ENCODE measurements at regions not wholly inside any gene's neighbourhood (a gene's known extent, or its start where the extent isn't known, plus 50 kb on each side); places are given as distances from the start of the nearest gene placed in this dataset.

DNA sequence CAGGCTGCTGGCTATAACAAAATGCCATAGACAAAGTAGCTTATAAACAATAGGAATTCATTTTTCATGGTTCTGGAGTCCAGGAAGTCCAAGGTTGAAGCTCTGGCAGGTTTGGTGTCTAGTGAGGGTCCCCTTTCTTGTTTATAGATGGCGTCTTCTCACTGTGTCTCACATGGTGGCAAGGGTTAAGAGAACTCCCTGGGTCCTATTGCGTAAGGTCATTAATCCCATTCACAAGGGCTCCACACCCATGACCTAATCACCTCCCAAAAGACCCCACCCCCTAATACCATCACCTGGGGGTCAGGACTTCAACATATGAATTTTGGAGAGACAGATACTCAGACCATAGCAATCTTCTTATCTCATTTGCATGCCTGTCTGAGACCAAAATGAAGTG lies 108.9 kb upstream of the USP25 start:
- no peak for DNase-seq (ENCODE audit: low read depth, low spot score)
- Histone ChIP-seq H3K27me3 (ENCODE audit: control insufficient read depth, insufficient read depth, low read length) (no peaks in the 10 kb centered on the region), H3K4me3 (ENCODE audit: low read depth, low read length) (no peak overlapping the region), H3K9me3 (ENCODE audit: control insufficient read depth, insufficient read depth, low read length) (no peaks in the 10 kb centered on the region), H3K27ac (ENCODE audit: low read depth, low read length) (no peak overlapping the region)
- POLR2A ChIA-PET, result no interaction called here
- CTCF ChIA-PET, result no interaction called here
- TF ChIP-seq, protein P1, sequence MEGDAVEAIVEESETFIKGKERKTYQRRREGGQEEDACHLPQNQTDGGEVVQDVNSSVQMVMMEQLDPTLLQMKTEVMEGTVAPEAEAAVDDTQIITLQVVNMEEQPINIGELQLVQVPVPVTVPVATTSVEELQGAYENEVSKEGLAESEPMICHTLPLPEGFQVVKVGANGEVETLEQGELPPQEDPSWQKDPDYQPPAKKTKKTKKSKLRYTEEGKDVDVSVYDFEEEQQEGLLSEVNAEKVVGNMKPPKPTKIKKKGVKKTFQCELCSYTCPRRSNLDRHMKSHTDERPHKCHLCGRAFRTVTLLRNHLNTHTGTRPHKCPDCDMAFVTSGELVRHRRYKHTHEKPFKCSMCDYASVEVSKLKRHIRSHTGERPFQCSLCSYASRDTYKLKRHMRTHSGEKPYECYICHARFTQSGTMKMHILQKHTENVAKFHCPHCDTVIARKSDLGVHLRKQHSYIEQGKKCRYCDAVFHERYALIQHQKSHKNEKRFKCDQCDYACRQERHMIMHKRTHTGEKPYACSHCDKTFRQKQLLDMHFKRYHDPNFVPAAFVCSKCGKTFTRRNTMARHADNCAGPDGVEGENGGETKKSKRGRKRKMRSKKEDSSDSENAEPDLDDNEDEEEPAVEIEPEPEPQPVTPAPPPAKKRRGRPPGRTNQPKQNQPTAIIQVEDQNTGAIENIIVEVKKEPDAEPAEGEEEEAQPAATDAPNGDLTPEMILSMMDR (IDR thresholded peaks at IDR 0.05; ENCODE audit: low read depth, low read length), result no peak

DNA sequence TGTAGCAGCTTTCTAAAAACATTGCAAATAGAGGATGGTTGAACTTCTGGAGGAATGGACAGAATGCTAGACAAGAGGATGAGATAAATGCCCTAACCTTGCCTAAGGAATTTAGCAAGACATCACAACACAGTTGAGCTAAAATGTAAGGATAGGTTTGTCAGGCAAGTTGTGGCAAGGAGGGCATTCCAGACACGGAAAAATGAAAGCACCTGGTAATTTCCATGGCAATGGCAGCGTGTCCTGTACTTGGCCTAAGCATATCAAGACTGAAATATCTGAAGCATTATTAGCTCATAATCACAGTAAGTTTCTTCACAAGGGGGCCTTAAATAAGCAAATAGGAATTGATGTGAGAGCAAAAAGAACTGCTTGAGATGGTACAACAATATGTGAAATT lies 105.1 kb upstream of the USP25 start:
- CTCF ChIA-PET, result interaction anchor here (1.0 kb wide), 1 partner anchor 32 kb away, joined by 3 read pairs; no protein-coding TSS in a partner anchor
- H3K9me3 ChIP-seq (ENCODE audit: control insufficient read depth, insufficient read depth, low read length), result no peaks in the 10 kb centered on the region
- no peak overlapping the region for H3K4me3 ChIP-seq (ENCODE audit: low read depth, low read length)
- H3K27me3 ChIP-seq (ENCODE audit: control insufficient read depth, insufficient read depth, low read length), result no peaks in the 10 kb centered on the region
- TF ChIP-seq, protein P1 (IDR thresholded peaks at IDR 0.05; ENCODE audit: low read depth, low read length), result no peak
- no peak overlapping the region for H3K27ac ChIP-seq (ENCODE audit: low read depth, low read length)
- POLR2A ChIA-PET, result no interaction called here
- no peak for DNase-seq (ENCODE audit: low read depth, low spot score)

DNA sequence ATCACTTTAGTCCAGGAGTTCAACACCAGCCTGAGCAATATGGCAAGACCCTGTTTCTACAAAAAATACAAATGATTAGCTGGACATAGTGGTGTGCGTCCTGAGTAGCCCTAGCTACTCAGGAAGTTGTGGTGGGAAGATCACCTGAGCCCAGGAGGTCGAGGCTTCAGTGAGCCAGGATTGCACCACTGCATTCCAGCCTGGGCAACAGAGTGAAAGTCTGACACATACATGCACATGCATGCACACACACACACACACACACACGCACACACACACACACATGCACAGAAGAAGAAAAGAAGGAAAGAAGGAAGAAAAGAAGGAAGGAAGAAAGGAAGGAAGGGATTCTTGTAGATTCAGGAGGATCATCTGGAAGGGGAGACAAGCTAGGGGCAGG lies 104.4 kb upstream of the USP25 start:
- no peaks in the 10 kb centered on the region for H3K27me3 ChIP-seq (ENCODE audit: control insufficient read depth, insufficient read depth, low read length)
- no peak overlapping the region for H3K27ac ChIP-seq (ENCODE audit: low read depth, low read length)
- CTCF ChIA-PET, result interaction anchor here (1.0 kb wide), 1 partner anchor 32 kb away, joined by 3 read pairs; no protein-coding TSS in a partner anchor
- H3K9me3 ChIP-seq (ENCODE audit: control insufficient read depth, insufficient read depth, low read length), result no peaks in the 10 kb centered on the region
- TF ChIP-seq, protein P1 (IDR thresholded peaks at IDR 0.05; ENCODE audit: low read depth, low read length), result no peak
- POLR2A ChIA-PET, result no interaction called here
- no peak overlapping the region for H3K4me3 ChIP-seq (ENCODE audit: low read depth, low read length)
- DNase-seq (ENCODE audit: low read depth, low spot score), result no peak

DNA sequence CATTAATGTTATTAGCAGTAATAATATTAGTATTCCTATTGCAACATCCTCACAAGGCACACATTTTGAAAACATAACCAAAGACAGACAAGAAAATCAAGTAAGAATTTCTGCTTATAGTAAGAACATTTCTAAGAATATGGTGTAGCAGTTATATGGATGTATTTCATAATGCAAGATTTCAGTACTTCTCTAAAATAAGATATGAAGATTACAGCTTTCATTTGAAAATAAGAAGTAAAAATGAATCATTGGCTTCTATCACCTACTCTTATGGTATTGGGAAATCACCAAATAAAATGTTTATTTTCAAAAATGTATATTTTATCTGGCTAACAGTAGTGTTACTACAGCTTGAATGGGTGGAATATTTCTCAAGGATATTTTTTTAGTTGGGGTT lies 103.8 kb upstream of the USP25 start:
- DNase-seq (ENCODE audit: low read depth, low spot score), result no peak
- H3K4me3 ChIP-seq (ENCODE audit: low read depth, low read length), result no peak overlapping the region
- ChIA-PET CTCF (no interaction called here), POLR2A (no interaction called here)
- H3K9me3 ChIP-seq (ENCODE audit: control insufficient read depth, insufficient read depth, low read length), result no peaks in the 10 kb centered on the region
- H3K27ac ChIP-seq (ENCODE audit: low read depth, low read length), result no peak overlapping the region
- TF ChIP-seq, protein P1 (IDR thresholded peaks at IDR 0.05; ENCODE audit: low read depth, low read length), result no peak
- H3K27me3 ChIP-seq (ENCODE audit: control insufficient read depth, insufficient read depth, low read length), result no peaks in the 10 kb centered on the region

DNA sequence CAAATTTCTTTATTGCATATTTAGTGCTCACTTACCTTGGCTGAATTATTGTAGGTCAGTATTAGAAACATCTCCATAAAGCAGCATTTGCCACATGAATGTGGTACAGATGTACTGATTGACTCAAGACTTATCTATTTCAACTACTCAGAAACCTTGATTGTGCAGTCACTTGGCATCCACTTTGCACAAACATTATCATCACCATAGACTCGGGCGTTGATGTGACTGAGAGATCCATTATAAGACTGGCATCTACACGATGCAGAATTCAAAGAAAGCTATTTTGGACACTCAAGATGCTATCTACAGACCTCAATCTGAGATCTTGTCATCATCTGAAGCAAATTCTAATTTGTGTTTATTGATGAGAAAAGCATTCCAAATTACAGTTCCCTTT lies 102.8 kb upstream of the USP25 start:
- Histone ChIP-seq H3K27ac (ENCODE audit: low read depth, low read length) (no peak overlapping the region), H3K9me3 (ENCODE audit: control insufficient read depth, insufficient read depth, low read length) (no peaks in the 10 kb centered on the region), H3K4me3 (ENCODE audit: low read depth, low read length) (no peak overlapping the region), H3K27me3 (ENCODE audit: control insufficient read depth, insufficient read depth, low read length) (no peaks in the 10 kb centered on the region)
- TF ChIP-seq, protein P1 (IDR thresholded peaks at IDR 0.05; ENCODE audit: low read depth, low read length), result no peak
- no peak for DNase-seq (ENCODE audit: low read depth, low spot score)
- POLR2A ChIA-PET, result no interaction called here
- CTCF ChIA-PET, result no interaction called here
